ENCODE measurements at regions not wholly inside any gene's neighbourhood (a gene's known extent, or its start where the extent isn't known, plus 50 kb on each side); places are given as distances from the start of the nearest gene placed in this dataset.

DNA sequence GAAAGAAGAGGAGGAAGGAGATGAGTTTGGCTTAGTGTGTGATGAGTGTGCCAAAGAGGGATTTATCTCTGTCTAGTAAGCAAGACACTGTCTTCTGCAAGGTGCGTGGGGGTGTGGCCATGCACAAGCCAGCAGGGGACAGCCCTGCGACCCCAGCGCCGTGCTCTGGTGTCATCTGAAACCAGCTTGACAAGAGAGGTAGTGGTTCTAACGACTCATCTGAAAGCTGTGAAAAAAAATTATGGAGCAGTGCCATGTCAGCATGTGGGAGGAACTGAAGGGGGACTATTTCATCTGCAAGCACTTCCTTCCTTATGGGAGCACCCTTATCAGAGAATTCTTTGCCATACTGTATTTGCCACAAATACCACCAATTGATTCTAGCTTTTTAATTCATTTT is 398.6 kb downstream of the PSAT1 start:
- no peak for TF ChIP-seq CTCF (IDR thresholded peaks at IDR 0.05; ENCODE audit: control extremely low read depth in 1 of 3, insufficient read depth in 1 of 3, low read depth in 1 of 3, low read length in 3 of 3)
- no peak for TF ChIP-seq TAF1 (IDR thresholded peaks at IDR 0.05; ENCODE audit: low read depth, low read length)
- TF ChIP-seq POLR2AphosphoS5 (IDR thresholded peaks at IDR 0.05; ENCODE audit: low read depth, low read length), result no peak
- TF ChIP-seq BCL11A (IDR thresholded peaks at IDR 0.05; ENCODE audit: low read depth in 2 of 2, low read length in 2 of 2), result no peak
- no peak for TF ChIP-seq CHD2 (IDR thresholded peaks at IDR 0.05; ENCODE audit: low read length)
- no peak for TF ChIP-seq POLR2A (IDR thresholded peaks at IDR 0.05; ENCODE audit: control extremely low read depth in 1 of 2, low read depth in 2 of 2, low read length in 2 of 2)
- TF ChIP-seq SP1 (IDR thresholded peaks at IDR 0.05; ENCODE audit: low read depth, low read length), result no peak
